Spleen (tissue), 11 donors: ENCODE measurements at regions not wholly inside any gene's neighbourhood (a gene's known extent, or its start where the extent isn't known, plus 50 kb on each side); places are given as distances from the start of the nearest gene placed in this dataset.

ENCODE experiments used
- DNase-seq: peaks from one replicate; pipeline ENCODE4 v3.0.0-alpha.2; 2020
- H3K27ac ChIP-seq, 8 donors: fragments of 200-600 bp; sonication (generic) in 7 of 8; 1 replicate in 4 of 8; 2 replicates in 4 of 8; pipeline versions ENCODE4 v1.5.0 to v1.8.0; 2016 to 2021; ENCODE audit warnings: inconsistent platforms in 4 of 8, mild to moderate bottlenecking in 4 of 8, moderate library complexity in 1 of 8
- H3K27me3 ChIP-seq, 7 donors: fragments of 200-600 bp; sonication (generic) in 6 of 7; replicated peaks in 1 of 7; 1 replicate in 4 of 7; 2 replicates in 3 of 7; pipeline versions ENCODE4 v1.5.0 to v1.8.0; 2016 to 2021; ENCODE audit warnings: inconsistent platforms in 3 of 7, mild to moderate bottlenecking in 1 of 7
- H3K36me3 ChIP-seq, 6 donors: fragments of 200-600 bp; sonication (generic) in 5 of 6; 1 replicate in 4 of 6; 2 replicates in 2 of 6; pipeline versions ENCODE4 v1.5.0 to v1.8.0; 2016 to 2021; ENCODE audit warnings: inconsistent platforms in 2 of 6
- H3K4me1 ChIP-seq, 6 donors: fragments of 200-600 bp; sonication (generic) in 5 of 6; 1 replicate in 3 of 6; 2 replicates in 3 of 6; pipeline versions ENCODE4 v1.5.0 to v1.8.0; 2016 to 2021; ENCODE audit warnings: inconsistent platforms in 3 of 6
- H3K4me3 ChIP-seq, 8 donors: fragments of 200-600 bp; sonication (generic) in 7 of 8; 1 replicate in 4 of 8; 2 replicates in 4 of 8; pipeline versions ENCODE4 v1.5.0 to v1.8.0; 2016 to 2021; ENCODE audit warnings: inconsistent platforms in 4 of 8, mild to moderate bottlenecking in 4 of 8, moderate library complexity in 2 of 8
- H3K9me3 ChIP-seq, 8 donors: fragments of 200-600 bp; sonication (generic) in 7 of 8; 1 replicate in 4 of 8; 2 replicates in 4 of 8; pipeline versions ENCODE4 v1.5.0 to v1.8.0; 2016 to 2021; ENCODE audit warnings: inconsistent platforms in 4 of 8
- POLR2A ChIP-seq, 3 donors: fragments of 450-650 bp; IDR thresholded peaks; one replicate each; pipeline ENCODE4 v1.5.1; 2017; ENCODE audit warnings: antibody characterized with exemption in 3 of 3, mild to moderate bottlenecking in 1 of 3
- POLR2AphosphoS5 ChIP-seq, 3 donors: sonication (generic); formaldehyde crosslinking; IDR thresholded peaks; one replicate each; pipeline ENCODE4 v1.5.1; 2017; ENCODE audit warnings: antibody characterized with exemption in 3 of 3
- WGBS, 5 donors: extraction: QIAGEN DNeasy Blood & Tissue Kit in 3 of 5; methylation state at CpG; one replicate each; pipeline versions ENCODE4 v1.1.5 to v1.1.7; 2013 to 2018; 5-methylcytosine and 5-hydroxymethylcytosine counted together
- intact Hi-C: fragments of 100-400 bp; cut with DNase I; formaldehyde crosslinking; loops from one replicate; pipeline ENCODE4 v1.15.0; 2023; ENCODE audit warnings: low total_unique reads
- TF ChIP-seq, protein P1 (sequence below), 11 experiments: fragments of 200-600 bp in 7 of 11; fragments of 450-650 bp in 4 of 11; sonication (generic) in 4 of 11; IDR thresholded peaks in 8 of 11; conservative IDR thresholded peaks in 3 of 11; 1 replicate in 7 of 11; 2 replicates in 4 of 11; pipeline versions ENCODE4 v1.4.0 to v1.8.0; 2016 to 2021; ENCODE audit warnings: antibody characterized with exemption in 11 of 11, inconsistent platforms in 4 of 11, mild to moderate bottlenecking in 1 of 11
- donor health status: healthy with polysubstance abuse.
- donor health status: DM: no; HTN: no; CAD: no; lungs with moderate emphysema.
- donor health status: DM: no; HTN: no; CAD: no.
- donor health status: Bipolar disorder and iron deficiency.
- donor health status: healthy.
- donor health status: DM: no; HTN: no; CAD: no.
- donor health status: DM: yes; HTN: yes; CAD: no.

DNA sequence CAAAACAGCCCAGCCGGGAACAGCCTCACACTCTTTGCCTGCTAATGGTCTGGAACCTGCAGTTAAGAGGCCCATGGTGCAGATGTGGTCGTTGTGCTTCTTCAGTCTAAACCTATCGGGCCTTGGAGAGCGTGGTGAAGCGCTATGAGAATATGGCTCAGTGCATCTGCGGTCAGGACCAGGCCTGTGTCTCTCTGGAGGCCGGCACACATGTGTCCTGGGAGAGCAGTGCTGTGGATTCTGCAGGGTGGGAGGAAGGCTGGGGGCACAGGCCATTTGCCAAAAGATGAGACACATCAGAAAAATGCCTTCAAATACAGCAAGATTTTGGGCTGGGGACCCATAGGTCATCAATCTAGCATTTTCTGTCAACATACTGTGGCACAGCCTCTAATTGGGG lies 231.5 kb upstream of the GLI3 start:
- no peak for DNase-seq
- intact Hi-C loops: no loop called here
- TF ChIP-seq POLR2AphosphoS5 (IDR thresholded peaks at IDR 0.05) (no peak), POLR2A (IDR thresholded peaks at IDR 0.05) (no peak)
- TF ChIP-seq, protein P1, sequence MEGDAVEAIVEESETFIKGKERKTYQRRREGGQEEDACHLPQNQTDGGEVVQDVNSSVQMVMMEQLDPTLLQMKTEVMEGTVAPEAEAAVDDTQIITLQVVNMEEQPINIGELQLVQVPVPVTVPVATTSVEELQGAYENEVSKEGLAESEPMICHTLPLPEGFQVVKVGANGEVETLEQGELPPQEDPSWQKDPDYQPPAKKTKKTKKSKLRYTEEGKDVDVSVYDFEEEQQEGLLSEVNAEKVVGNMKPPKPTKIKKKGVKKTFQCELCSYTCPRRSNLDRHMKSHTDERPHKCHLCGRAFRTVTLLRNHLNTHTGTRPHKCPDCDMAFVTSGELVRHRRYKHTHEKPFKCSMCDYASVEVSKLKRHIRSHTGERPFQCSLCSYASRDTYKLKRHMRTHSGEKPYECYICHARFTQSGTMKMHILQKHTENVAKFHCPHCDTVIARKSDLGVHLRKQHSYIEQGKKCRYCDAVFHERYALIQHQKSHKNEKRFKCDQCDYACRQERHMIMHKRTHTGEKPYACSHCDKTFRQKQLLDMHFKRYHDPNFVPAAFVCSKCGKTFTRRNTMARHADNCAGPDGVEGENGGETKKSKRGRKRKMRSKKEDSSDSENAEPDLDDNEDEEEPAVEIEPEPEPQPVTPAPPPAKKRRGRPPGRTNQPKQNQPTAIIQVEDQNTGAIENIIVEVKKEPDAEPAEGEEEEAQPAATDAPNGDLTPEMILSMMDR (IDR thresholded peaks at IDR 0.05 in 8 of 11, conservative IDR thresholded peaks at IDR 0.05 in 3 of 11): no peak
- no peak overlapping the region for H3K27ac ChIP-seq
- peaks cover 0 to 9% (median 0%) of the 10 kb centered on the region in 8 donors for H3K9me3 ChIP-seq
- no peaks in the 10 kb centered on the region for H3K27me3 ChIP-seq
- H3K4me1 ChIP-seq: no peaks in the 10 kb centered on the region
- no peak overlapping the region for H3K4me3 ChIP-seq
- WGBS, 5 donors: 88 to 95% (median 89%) methylated on average over 7 of the region's 7 CpGs
- no peaks in the 10 kb centered on the region for H3K36me3 ChIP-seq

DNA sequence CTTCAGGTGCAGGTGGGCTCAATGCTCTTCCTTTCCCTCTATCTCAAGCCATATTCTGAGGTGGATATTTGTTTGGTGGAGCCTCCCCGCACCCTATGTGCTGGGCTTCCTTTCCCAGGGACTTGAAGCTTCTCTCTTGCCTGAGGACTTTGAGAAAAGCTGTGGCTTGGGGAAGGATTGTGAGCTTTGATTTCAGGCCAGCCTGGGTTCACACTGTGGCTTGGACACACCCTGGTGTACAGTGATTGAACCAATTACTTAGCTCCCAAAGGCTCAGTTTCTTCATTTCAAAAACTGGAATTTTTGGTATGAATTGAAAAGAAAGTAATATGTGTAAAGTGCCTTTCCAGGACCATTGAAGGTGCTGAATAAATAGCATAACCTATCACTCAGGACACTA lies 224.5 kb upstream of the GLI3 start:
- 79 to 100% (median 89%) methylated on average over 1 of the region's 1 CpG for WGBS, 5 donors
- Histone ChIP-seq H3K4me3 (no peak overlapping the region), H3K27ac (no peak overlapping the region), H3K27me3 (peaks cover 0 to 4% (median 0%) of the 10 kb centered on the region in 7 donors), H3K9me3 (peaks cover 0 to 9% (median 0%) of the 10 kb centered on the region in 8 donors), H3K36me3 (no peaks in the 10 kb centered on the region), H3K4me1 (no peaks in the 10 kb centered on the region)
- intact Hi-C loops: no loop called here
- TF ChIP-seq POLR2AphosphoS5 (IDR thresholded peaks at IDR 0.05): no peak
- TF ChIP-seq, protein P1 (IDR thresholded peaks at IDR 0.05 in 8 of 11, conservative IDR thresholded peaks at IDR 0.05 in 3 of 11): no peak
- TF ChIP-seq POLR2A (IDR thresholded peaks at IDR 0.05): no peak
- no peak for DNase-seq

DNA sequence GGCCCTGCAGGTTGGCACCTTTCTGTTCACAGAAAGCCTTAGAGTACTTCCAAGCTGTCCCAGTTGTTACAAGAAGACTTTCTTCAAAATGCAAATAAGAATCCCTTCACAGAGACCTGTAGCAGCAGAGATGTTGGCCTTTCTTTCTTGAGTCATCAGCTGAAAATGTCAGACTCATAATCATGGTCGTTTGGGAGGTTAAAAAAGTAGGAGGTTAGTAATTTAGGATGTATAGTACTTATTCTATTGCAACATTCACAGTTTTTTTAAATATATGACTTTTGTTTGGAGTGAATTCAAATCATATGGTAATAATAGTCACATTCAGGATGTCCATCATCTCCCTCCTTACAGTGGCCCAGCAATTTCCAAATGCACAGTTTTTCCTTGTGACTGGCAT lies 223.9 kb upstream of the GLI3 start:
- no peaks in the 10 kb centered on the region for H3K36me3 ChIP-seq
- no peak for DNase-seq
- H3K27ac ChIP-seq: no peak overlapping the region
- no peaks in the 10 kb centered on the region for H3K4me1 ChIP-seq
- 41 to 71% (median 55%) methylated on average over 1 of the region's 1 CpG for WGBS, 5 donors
- TF ChIP-seq POLR2AphosphoS5 (IDR thresholded peaks at IDR 0.05): no peak
- no peak for TF ChIP-seq POLR2A (IDR thresholded peaks at IDR 0.05)
- TF ChIP-seq, protein P1 (IDR thresholded peaks at IDR 0.05 in 8 of 11, conservative IDR thresholded peaks at IDR 0.05 in 3 of 11): no peak
- H3K9me3 ChIP-seq: peaks cover 0 to 9% (median 0%) of the 10 kb centered on the region in 8 donors
- H3K27me3 ChIP-seq: peaks cover 0 to 4% (median 0%) of the 10 kb centered on the region in 7 donors
- no peak overlapping the region for H3K4me3 ChIP-seq
- intact Hi-C loops: no loop called here

DNA sequence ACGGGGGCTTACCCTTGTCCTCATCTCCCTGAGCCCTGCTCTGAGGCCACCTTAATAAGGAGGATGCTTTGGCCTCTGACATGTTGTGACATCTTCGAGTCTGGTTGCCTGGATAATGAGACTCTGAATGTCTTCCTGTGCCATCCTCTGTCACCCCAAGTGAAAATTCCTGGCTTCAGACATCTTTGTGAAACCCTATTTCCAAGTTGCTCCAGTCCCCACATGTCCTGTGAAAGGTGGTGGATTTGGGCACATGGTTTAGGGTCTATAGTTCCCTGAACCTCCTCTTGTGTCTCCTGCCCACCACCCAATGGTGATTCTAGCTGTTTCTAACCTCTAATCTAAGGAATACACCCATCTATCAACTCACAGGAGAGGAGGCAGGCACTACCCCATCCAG lies 223.1 kb upstream of the GLI3 start:
- H3K27ac ChIP-seq: no peak overlapping the region
- intact Hi-C loops: no loop called here
- 80 to 90% (median 82%) methylated on average over 2 of the region's 2 CpGs for WGBS, 5 donors
- no peaks in the 10 kb centered on the region for H3K36me3 ChIP-seq
- peaks cover 0 to 9% (median 0%) of the 10 kb centered on the region in 8 donors for H3K9me3 ChIP-seq
- no peak for TF ChIP-seq POLR2A (IDR thresholded peaks at IDR 0.05)
- TF ChIP-seq, protein P1 (IDR thresholded peaks at IDR 0.05 in 8 of 11, conservative IDR thresholded peaks at IDR 0.05 in 3 of 11): no peak
- TF ChIP-seq POLR2AphosphoS5 (IDR thresholded peaks at IDR 0.05): no peak
- H3K4me3 ChIP-seq: no peak overlapping the region
- no peaks in the 10 kb centered on the region for H3K4me1 ChIP-seq
- peaks cover 0 to 4% (median 0%) of the 10 kb centered on the region in 7 donors for H3K27me3 ChIP-seq
- DNase-seq: no peak
